Caco-2 (cell line): ENCODE measurements at regions not wholly inside any gene's neighbourhood (a gene's known extent, or its start where the extent isn't known, plus 50 kb on each side); places are given as distances from the start of the nearest gene placed in this dataset.

Experiments used
- BruUV-seq: library from RNA; stranded (reverse); fragments of 400-500 nt; replicated peaks from 2 replicates; lab custom pipeline; 2021; lab: Mats Ljungman, UMichigan
- CTCF ChIA-PET: fragments of 300-600 bp; sonication (Branson Sonifier 250); formaldehyde crosslinking; loops from one replicate; lab custom pipeline; 2022; ENCODE audit warnings: antibody characterized with exemption; lab: Charles Lee
- POLR2A ChIA-PET: fragments of 300-600 bp; sonication (Branson Sonifier 250); formaldehyde crosslinking; loops from one replicate; lab custom pipeline; 2022; ENCODE audit warnings: antibody characterized with exemption; lab: Charles Lee
- DNase-seq, 2 experiments: peaks; one replicate each; pipeline versions ENCODE4 v3.0.0 to v3.0.0-alpha.2; 2020 to 2022
- H3K27me3 ChIP-seq: replicated peaks from 2 replicates; pipeline ENCODE4 v1.6.0; 2011; ENCODE audit warnings: low read length; ENCODE audit not compliant: control insufficient read depth, insufficient read depth
- H3K36me3 ChIP-seq: 2 replicates; pipeline ENCODE4 v1.5.1; 2011; ENCODE audit warnings: low read length; ENCODE audit not compliant: control insufficient read depth, insufficient read depth
- H3K4me1 ChIP-seq: fragments of 250-450 bp; sonication (Bioruptor Pico); 2 replicates; pipeline ENCODE4 v1.5.1; 2020; ENCODE audit warnings: mild to moderate bottlenecking
- H3K4me3 ChIP-seq: 2 replicates; pipeline ENCODE4 v1.5.1; 2011; ENCODE audit warnings: low read depth, mild to moderate bottlenecking, control low read depth, low read length
- H3K9me3 ChIP-seq: fragments of 250-450 bp; sonication (Bioruptor Pico); 2 replicates; pipeline ENCODE4 v1.5.1; 2020; ENCODE audit warnings: mild to moderate bottlenecking, moderate library complexity
- H3K27ac Mint-ChIP-seq: one replicate; pipeline ENCODE4 v1.8.0; 2022; ENCODE audit warnings: mixed read lengths; ENCODE audit not compliant: unreplicated experiment
- H3K27me3 Mint-ChIP-seq: one replicate; pipeline ENCODE4 v1.8.0; 2022; ENCODE audit warnings: mixed read lengths; ENCODE audit not compliant: insufficient read depth, unreplicated experiment
- H3K36me3 Mint-ChIP-seq: one replicate; pipeline ENCODE4 v1.8.0; 2022; ENCODE audit warnings: mild to moderate bottlenecking, mixed read lengths; ENCODE audit not compliant: insufficient read depth, unreplicated experiment
- H3K4me1 Mint-ChIP-seq: one replicate; pipeline ENCODE4 v1.8.0; 2022; ENCODE audit warnings: low read depth, mixed read lengths; ENCODE audit not compliant: unreplicated experiment
- H3K4me3 Mint-ChIP-seq: one replicate; pipeline ENCODE4 v1.8.0; 2022; ENCODE audit warnings: mild to moderate bottlenecking, moderate library complexity, mixed read lengths; ENCODE audit not compliant: unreplicated experiment
- H3K9me3 Mint-ChIP-seq: one replicate; pipeline ENCODE4 v1.8.0; 2022; ENCODE audit warnings: mixed read lengths; ENCODE audit not compliant: unreplicated experiment
- intact Hi-C: fragments of 100-400 bp; cut with micrococcal nuclease; formaldehyde crosslinking; loops from one replicate; pipeline ENCODE4 v1.10.0; 2022; ENCODE audit not compliant: unreplicated experiment
- TF ChIP-seq, protein P1 (sequence below), 2 experiments: fragments of 200-600 bp in 1 of 2; IDR thresholded peaks; 1 replicate in 1 of 2; 2 replicates in 1 of 2; pipeline versions ENCODE4 v1.5.1 to v1.8.0; 2011 to 2022; ENCODE audit warnings: antibody characterized with exemption in 1 of 2, control low read depth in 1 of 2, inconsistent platforms in 1 of 2, low read depth in 1 of 2, low read length in 1 of 2, mild to moderate bottlenecking in 1 of 2, moderate library complexity in 1 of 2; ENCODE audit not compliant: insufficient read depth in 1 of 2, severe bottlenecking in 1 of 2, unreplicated experiment in 1 of 2

DNA sequence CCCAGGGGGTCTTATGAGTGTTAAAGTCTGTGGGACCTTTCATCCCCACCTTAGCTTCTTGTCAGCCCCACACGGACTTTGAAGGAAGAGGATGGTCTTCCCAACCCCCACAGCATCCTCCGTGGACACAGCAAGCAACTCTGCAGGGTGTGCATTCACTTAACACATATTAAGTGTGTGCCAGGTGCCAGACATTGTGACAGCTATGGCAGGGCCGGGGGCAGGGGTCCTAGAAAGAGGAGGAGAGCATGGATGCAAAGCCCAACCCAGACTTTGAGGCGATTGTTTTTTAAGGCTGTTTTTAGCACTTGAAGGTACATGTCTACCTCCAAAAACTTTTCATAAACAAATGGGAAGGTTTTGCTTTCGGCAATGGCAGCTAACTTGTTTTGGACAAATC lies 121.6 kb upstream of the KCNG1 start:
- Mint-ChIP-seq H3K27ac (no peak overlapping the region), H3K36me3 (no peaks in the 10 kb centered on the region), H3K4me1 (no peaks in the 10 kb centered on the region), H3K9me3 (peaks cover 10% of the 10 kb centered on the region), H3K27me3 (peaks cover 27% of the 10 kb centered on the region), H3K4me3 (no peak overlapping the region)
- DNase-seq = no peak
- ChIA-PET POLR2A (no interaction called here), CTCF (no interaction called here)
- Histone ChIP-seq H3K27me3 (no peaks in the 10 kb centered on the region), H3K36me3 (no peaks in the 10 kb centered on the region), H3K4me1 (no peaks in the 10 kb centered on the region), H3K4me3 (no peak overlapping the region), H3K9me3 (peaks cover 7% of the 10 kb centered on the region)
- BruUV-seq = no TSS peak
- TF ChIP-seq, protein P1, sequence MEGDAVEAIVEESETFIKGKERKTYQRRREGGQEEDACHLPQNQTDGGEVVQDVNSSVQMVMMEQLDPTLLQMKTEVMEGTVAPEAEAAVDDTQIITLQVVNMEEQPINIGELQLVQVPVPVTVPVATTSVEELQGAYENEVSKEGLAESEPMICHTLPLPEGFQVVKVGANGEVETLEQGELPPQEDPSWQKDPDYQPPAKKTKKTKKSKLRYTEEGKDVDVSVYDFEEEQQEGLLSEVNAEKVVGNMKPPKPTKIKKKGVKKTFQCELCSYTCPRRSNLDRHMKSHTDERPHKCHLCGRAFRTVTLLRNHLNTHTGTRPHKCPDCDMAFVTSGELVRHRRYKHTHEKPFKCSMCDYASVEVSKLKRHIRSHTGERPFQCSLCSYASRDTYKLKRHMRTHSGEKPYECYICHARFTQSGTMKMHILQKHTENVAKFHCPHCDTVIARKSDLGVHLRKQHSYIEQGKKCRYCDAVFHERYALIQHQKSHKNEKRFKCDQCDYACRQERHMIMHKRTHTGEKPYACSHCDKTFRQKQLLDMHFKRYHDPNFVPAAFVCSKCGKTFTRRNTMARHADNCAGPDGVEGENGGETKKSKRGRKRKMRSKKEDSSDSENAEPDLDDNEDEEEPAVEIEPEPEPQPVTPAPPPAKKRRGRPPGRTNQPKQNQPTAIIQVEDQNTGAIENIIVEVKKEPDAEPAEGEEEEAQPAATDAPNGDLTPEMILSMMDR (IDR thresholded peaks at IDR 0.05; ENCODE audit: insufficient read depth in 1 of 2, low read depth in 1 of 2, low read length in 1 of 2, severe bottlenecking in 1 of 2, unreplicated experiment in 1 of 2) = no peak
- intact Hi-C loops = no loop called here

DNA sequence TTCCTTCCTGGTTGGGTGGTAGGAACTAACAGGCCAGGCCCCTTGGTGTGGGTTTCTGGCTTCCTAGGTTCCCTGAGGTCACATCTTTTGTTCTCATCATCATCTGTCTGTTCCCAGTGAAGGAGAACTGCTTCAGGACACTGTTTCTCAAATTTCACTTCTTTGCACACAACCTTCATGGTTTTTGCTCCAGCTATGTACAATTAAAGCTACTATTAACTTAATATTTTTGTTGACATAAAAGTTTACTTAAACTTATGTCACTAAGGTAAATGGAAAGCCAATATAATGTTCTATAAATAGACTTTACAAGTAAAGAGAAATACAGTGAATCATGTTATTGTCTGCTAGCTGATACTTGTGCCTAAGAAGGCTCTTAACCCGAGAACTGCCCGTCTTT lies 120.7 kb upstream of the KCNG1 start:
- Mint-ChIP-seq H3K27me3 (peaks cover 31% of the 10 kb centered on the region), H3K4me3 (no peak overlapping the region), H3K27ac (no peak overlapping the region), H3K4me1 (no peaks in the 10 kb centered on the region), H3K9me3 (peaks cover 10% of the 10 kb centered on the region), H3K36me3 (no peaks in the 10 kb centered on the region)
- ChIA-PET POLR2A (no interaction called here), CTCF (no interaction called here)
- Histone ChIP-seq H3K36me3 (no peaks in the 10 kb centered on the region), H3K27me3 (no peaks in the 10 kb centered on the region), H3K4me3 (no peak overlapping the region), H3K4me1 (no peaks in the 10 kb centered on the region), H3K9me3 (peaks cover 7% of the 10 kb centered on the region)
- no peak for DNase-seq
- intact Hi-C loops = no loop called here
- BruUV-seq = no TSS peak
- TF ChIP-seq, protein P1 (IDR thresholded peaks at IDR 0.05; ENCODE audit: insufficient read depth in 1 of 2, low read depth in 1 of 2, low read length in 1 of 2, severe bottlenecking in 1 of 2, unreplicated experiment in 1 of 2) = no peak

DNA sequence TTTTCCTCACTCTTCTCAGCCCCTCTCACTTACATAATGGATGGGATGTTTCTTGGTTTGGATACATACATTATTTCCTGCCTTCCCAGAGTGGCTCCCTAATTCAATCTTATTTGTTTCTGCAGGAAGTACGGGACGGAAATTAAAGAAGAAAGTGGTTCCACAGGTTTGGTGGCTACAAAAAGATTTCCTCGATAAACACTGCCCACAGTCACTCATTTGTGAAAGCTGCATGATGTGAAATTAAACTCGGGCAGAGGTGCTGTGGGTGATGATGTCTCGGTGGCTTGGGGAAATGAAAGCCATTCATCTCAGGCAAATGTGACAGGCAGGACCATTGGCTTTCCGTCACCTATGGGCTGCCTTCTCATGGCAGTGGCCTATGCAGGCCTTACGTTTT lies 119.5 kb upstream of the KCNG1 start:
- CTCF ChIA-PET = no interaction called here
- intact Hi-C loops = no loop called here
- Mint-ChIP-seq H3K4me3 (no peak overlapping the region), H3K27ac (no peak overlapping the region), H3K9me3 (peaks cover 10% of the 10 kb centered on the region), H3K4me1 (no peaks in the 10 kb centered on the region), H3K36me3 (no peaks in the 10 kb centered on the region), H3K27me3 (peaks cover 32% of the 10 kb centered on the region)
- Histone ChIP-seq H3K36me3 (no peaks in the 10 kb centered on the region), H3K9me3 (peaks cover 7% of the 10 kb centered on the region), H3K27me3 (no peaks in the 10 kb centered on the region), H3K4me1 (no peaks in the 10 kb centered on the region), H3K4me3 (no peak overlapping the region)
- BruUV-seq = no TSS peak
- POLR2A ChIA-PET = no interaction called here
- no peak for DNase-seq
- TF ChIP-seq, protein P1 (IDR thresholded peaks at IDR 0.05; ENCODE audit: insufficient read depth in 1 of 2, low read depth in 1 of 2, low read length in 1 of 2, severe bottlenecking in 1 of 2, unreplicated experiment in 1 of 2) = no peak
